NT2/D1 (cell line): ENCODE measurements at regions not wholly inside any gene's neighbourhood (a gene's known extent, or its start where the extent isn't known, plus 50 kb on each side); places are given as distances from the start of the nearest gene placed in this dataset.
A peak's percentile ranks its signal among the peaks of the same experiment; 100 is the strongest.

Experiments used
- DNase-seq: peaks from one replicate; pipeline ENCODE4 v3.0.0-alpha.2; 2011; ENCODE audit warnings: low read depth, low spot score
- H3K27me3 ChIP-seq: 2 replicates; pipeline ENCODE4 v1.6.0; 2011; ENCODE audit warnings: mild to moderate bottlenecking; ENCODE audit not compliant: insufficient read length, insufficient read depth
- H3K36me3 ChIP-seq: 2 replicates; pipeline ENCODE4 v1.6.1; 2011; ENCODE audit warnings: mild to moderate bottlenecking, low read length, mixed read lengths; ENCODE audit not compliant: insufficient read depth, insufficient read length
- H3K4me1 ChIP-seq: 2 replicates; pipeline ENCODE4 v1.5.1; 2011; ENCODE audit not compliant: insufficient read depth, insufficient read length
- H3K4me3 ChIP-seq: 2 replicates; pipeline ENCODE4 v1.5.1; 2011; ENCODE audit warnings: low read depth; ENCODE audit not compliant: insufficient read length
- H3K9ac ChIP-seq: 2 replicates; pipeline ENCODE4 v1.6.0; 2011; ENCODE audit warnings: low read depth; ENCODE audit not compliant: insufficient read length
- H3K9me3 ChIP-seq: 2 replicates; pipeline ENCODE4 v1.5.1; 2011; ENCODE audit warnings: mild to moderate bottlenecking, low read length; ENCODE audit not compliant: insufficient read depth
- SUZ12 ChIP-seq: IDR thresholded peaks from 2 replicates; pipeline ENCODE4 v1.6.1; 2011; ENCODE audit not compliant: insufficient read length, insufficient read depth; ENCODE audit errors: extremely low read depth
- YY1 ChIP-seq: IDR thresholded peaks from 2 replicates; pipeline ENCODE4 v1.6.1; 2011; ENCODE audit not compliant: insufficient read length, insufficient read depth
- ZNF274 ChIP-seq: IDR thresholded peaks from 2 replicates; pipeline ENCODE4 v1.6.1; 2011; ENCODE audit warnings: mild to moderate bottlenecking, low read depth, low read length

GRCh38 chr15:47158573-47158972 lies 558.7 kb upstream of the SEMA6D start:
- Histone ChIP-seq H3K36me3 (no peaks in the 10 kb centered on the region), H3K9ac (no peak overlapping the region), H3K4me1 (no peaks in the 10 kb centered on the region), H3K27me3 (no peaks in the 10 kb centered on the region), H3K9me3 (no peaks in the 10 kb centered on the region), H3K4me3 (no peak overlapping the region)
- TF ChIP-seq SUZ12 (no peak), YY1 (no peak), ZNF274 (no peak)
- no peak for DNase-seq

GRCh38 chr15:47177177-47177576 lies 540.1 kb upstream of the SEMA6D start:
- H3K27me3 ChIP-seq: peaks cover 7% of the 10 kb centered on the region
- H3K9me3 ChIP-seq: no peaks in the 10 kb centered on the region
- H3K9ac ChIP-seq: no peak overlapping the region
- no peak overlapping the region for H3K4me3 ChIP-seq
- H3K4me1 ChIP-seq: no peaks in the 10 kb centered on the region
- no peaks in the 10 kb centered on the region for H3K36me3 ChIP-seq
- TF ChIP-seq YY1 (no peak), ZNF274 (no peak), SUZ12 (no peak)
- DNase-seq: no peak

GRCh38 chr15:47179988-47180387 lies 537.3 kb upstream of the SEMA6D start:
- H3K4me1 ChIP-seq: no peaks in the 10 kb centered on the region
- H3K4me3 ChIP-seq: no peak overlapping the region
- H3K9ac ChIP-seq: no peak overlapping the region
- no peaks in the 10 kb centered on the region for H3K9me3 ChIP-seq
- TF ChIP-seq ZNF274 (no peak), SUZ12 (no peak), YY1 (no peak)
- peaks cover 35% of the 10 kb centered on the region for H3K27me3 ChIP-seq
- no peak for DNase-seq
- no peaks in the 10 kb centered on the region for H3K36me3 ChIP-seq

DNA sequence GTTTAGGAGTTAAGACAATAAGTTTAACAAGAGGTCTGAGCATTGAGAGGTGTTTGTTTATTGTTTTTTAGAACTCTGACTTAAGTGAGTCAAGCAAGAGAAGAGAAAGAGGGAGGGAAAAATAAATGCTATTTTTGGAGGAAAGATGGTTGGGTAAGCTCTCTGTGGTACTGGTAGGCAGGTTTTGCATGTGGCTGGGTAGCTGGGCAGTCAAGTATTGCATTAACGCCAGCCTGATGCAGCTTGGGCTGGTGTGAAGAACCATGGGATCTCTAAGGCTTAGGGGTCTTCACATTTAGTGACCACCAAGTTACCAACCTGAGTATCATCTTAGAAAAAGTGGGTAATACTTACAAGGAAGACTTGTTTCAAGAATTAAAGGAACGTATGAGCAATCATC lies 534.5 kb upstream of the SEMA6D start:
- no peaks in the 10 kb centered on the region for H3K4me1 ChIP-seq
- TF ChIP-seq YY1 (no peak), SUZ12 (no peak), ZNF274 (no peak)
- DNase-seq: no peak
- no peak overlapping the region for H3K4me3 ChIP-seq
- peaks cover 63% of the 10 kb centered on the region for H3K27me3 ChIP-seq
- H3K36me3 ChIP-seq: no peaks in the 10 kb centered on the region
- no peaks in the 10 kb centered on the region for H3K9me3 ChIP-seq
- H3K9ac ChIP-seq: no peak overlapping the region

DNA sequence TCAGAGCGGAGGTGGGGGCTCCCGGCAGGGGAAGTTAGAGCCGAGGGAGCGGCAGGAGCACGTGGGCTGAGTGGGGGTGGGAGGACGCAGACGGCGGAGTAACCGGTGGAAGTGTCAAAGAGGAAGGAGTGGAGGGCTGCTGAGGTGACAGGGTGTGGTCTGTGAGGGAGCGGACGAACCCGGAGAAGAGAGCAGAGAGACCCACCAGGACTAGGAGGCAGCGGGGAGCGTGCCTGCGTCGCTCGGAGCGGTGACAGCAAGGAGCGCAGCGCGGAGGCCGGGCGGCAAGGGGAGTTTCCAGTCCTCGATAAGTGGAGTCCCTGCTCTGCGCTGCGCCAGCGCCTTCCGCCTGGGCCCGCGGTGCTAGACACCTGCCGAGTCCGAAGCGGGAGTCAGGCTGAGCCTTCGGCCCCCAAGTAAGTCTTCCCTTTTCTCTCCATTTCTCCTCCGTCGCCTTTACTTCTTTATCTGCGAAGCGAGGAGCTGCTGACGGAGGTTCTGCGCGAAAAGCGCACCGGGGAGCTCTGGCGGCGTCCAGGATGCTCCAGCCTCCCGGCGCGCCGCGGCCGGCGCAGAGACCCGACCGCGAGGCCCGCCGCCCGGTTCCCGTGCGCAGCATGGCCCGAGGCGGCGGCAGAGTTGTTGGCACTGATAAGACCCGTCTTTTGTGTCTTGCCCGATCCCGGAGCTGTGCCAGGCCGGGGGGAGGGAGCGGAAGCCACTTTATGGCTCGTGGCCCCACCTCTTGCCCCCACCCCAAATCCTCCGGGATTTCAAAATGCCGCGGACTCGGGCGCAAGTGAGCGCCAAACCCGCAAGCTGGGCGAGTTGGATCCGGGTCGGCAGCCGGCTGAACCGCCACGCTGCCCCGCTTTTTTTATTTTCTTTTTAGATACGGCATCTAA lies 533.0 kb upstream of the SEMA6D start:
- Histone ChIP-seq H3K4me3 (peak overlapping the region; percentile 46), H3K9ac (peak overlapping the region; percentile 21)

GRCh38 chr15:47184908-47185801 lies 532.1 kb upstream of the SEMA6D start:
- no peak for DNase-seq
- peaks cover 87% of the 10 kb centered on the region for H3K27me3 ChIP-seq
- peak overlapping the region; percentile 46 for H3K4me3 ChIP-seq
- no peak for TF ChIP-seq SUZ12
- TF ChIP-seq YY1: no peak
- TF ChIP-seq ZNF274: no peak
- H3K9me3 ChIP-seq: no peaks in the 10 kb centered on the region
- no peaks in the 10 kb centered on the region for H3K4me1 ChIP-seq
- H3K36me3 ChIP-seq: no peaks in the 10 kb centered on the region
- peak overlapping the region; percentile 21 for H3K9ac ChIP-seq

More for the DNA sequence above, 533.0 kb upstream of the SEMA6D start:
- H3K9me3 ChIP-seq: no peaks in the 10 kb centered on the region
- H3K4me1 ChIP-seq: no peaks in the 10 kb centered on the region
- TF ChIP-seq YY1: no peak
- no peak for TF ChIP-seq ZNF274
- no peak for TF ChIP-seq SUZ12
- no peak for DNase-seq
- peaks cover 78% of the 10 kb centered on the region for H3K27me3 ChIP-seq
- H3K36me3 ChIP-seq: no peaks in the 10 kb centered on the region

DNA sequence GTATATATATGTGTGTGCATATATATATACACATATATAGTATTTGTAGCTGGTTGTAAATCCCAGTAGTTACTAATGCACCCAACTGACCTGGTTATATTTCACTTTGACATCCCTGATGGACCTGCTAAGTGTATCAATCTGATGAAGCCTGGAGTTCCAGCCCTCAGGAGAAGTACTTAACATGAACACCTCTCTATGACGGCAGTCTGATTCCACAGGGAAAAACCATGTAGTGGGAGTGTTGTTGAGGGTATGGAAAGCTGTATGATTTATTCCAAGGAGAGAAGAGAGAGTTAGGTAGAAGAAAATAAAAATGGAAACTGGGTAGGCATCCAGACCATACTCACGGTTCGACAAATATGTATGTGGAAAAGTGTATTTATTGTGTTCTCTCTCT lies 531.2 kb upstream of the SEMA6D start:
- Histone ChIP-seq H3K4me3 (no peak overlapping the region), H3K4me1 (no peaks in the 10 kb centered on the region), H3K27me3 (peaks cover 96% of the 10 kb centered on the region), H3K9ac (no peak overlapping the region), H3K9me3 (no peaks in the 10 kb centered on the region), H3K36me3 (no peaks in the 10 kb centered on the region)
- TF ChIP-seq YY1 (no peak), SUZ12 (no peak)
- DNase-seq: no peak
